GM18502 (cell line): ENCODE measurements at regions not wholly inside any gene's neighbourhood (a gene's known extent, or its start where the extent isn't known, plus 50 kb on each side); places are given as distances from the start of the nearest gene placed in this dataset.
"Not testable (repeated sequence)": the region's sequence is repeated elsewhere in the genome, so short reads cannot be mapped to it uniquely, and the experiment has no call there.

Experiments used
- ATAC-seq: cut with Tn5 transposase; IDR thresholded peaks from one replicate; pipeline ENCODE4 v1.9.1; 2021; ENCODE audit warnings: mild to moderate bottlenecking; ENCODE audit not compliant: unreplicated experiment, poor library complexity

DNA sequence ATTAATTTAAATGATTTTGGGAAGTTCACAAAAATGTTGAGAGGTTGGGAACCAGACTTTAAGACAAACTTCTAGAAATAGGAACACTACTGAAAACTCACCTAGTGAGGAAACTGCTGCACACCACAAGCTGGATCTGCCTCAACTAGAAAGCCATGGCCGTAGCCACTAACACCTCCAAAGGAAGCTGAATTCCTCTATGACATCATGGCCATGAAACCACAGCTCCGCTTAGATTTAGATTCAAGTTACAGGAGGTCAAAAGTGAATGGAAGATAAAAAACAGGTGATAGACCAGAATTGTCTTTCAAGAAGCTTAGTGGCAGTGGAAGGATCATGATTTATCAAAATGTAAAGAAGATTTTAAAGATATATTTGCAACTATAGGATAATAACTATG, 208.8 kb upstream of the ALG10 start:
- no peak for ATAC-seq

DNA sequence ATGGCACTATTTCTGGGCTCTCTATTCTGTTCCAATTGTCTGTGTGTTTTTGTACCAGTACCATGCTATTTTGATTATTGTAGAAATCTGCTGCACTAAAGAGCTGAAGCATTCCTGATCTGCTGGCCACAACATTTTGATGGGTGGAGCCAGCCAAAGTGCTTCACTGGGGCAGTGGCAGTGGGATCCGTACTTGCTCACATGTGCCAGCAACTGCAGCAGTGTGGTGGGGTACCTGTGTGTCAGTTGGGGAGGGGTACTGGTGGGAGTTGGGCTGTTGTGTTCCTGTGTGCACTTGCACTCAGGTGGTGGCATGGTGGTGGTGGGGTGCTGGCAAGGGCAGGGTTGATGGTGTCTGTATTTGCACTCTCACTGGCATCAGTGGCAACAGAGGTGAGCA, 204.6 kb upstream of the ALG10 start:
- no peak for ATAC-seq

DNA sequence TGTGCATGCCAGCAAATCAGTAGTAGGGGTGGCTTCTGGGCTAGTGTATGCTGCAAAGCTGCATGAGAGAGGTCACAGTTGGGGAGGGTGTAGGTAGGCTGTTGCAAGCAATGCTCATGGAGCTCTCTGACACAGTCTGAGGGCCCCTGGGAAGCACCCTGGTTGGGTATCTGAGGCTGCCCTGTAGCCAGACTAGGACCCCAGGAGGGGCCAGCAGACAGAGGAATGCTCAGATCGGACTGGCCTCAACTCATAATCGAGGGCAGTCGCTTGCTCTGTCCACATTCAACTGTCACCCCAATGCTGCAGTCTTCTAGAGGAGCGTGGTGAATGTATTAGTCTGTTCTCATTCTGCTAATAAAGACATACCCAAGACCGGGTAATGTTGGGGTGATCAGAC, 204.0 kb upstream of the ALG10 start:
- ATAC-seq: no peak

DNA sequence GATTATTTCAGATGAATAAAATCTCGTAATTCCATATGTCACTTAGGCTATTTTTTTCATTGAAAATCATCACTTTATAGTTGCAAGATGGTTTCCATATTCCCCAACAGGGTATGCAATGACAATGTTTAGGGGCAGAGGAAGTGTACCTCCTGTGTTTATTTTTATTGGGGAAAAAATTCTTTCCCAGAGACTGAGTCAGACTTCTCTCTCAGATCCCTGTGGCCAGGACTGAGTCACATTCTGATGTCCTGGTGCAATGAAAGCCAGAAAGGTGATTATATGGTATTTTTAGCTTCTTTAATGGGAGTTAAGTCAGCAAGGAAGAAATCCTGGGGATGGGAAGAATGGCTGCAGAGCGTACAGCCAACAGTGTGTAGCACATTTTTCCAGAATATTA, 196.9 kb upstream of the ALG10 start:
- ATAC-seq: no peak

DNA sequence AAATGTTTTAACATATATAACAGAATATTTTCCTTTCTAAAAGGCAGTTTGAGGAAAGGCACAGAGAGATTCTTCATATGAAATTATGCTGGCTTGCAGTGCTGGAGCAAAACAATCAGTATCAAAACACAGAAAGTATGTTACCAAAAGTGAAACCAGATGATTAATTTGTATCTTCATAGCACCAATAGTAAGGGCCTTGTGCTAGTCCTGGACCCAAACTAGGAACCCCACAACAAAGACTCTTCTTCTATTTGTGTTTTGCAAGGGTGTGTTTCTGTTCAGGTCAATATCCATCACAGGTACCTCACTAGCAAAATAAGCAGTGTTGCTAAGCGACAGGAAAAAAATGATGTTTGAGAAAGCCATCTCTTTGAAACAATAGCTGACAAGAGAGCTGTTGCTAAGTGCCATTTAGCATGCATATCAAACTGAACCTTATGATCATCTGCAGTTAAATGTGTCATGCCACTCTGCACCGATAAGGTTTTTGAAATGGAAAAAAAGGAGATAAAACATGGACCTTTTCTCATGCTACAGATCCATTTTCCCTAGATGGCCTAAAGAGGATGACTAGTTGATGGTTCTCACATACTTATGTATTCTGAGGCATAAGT, 196.2 kb upstream of the ALG10 start:
- ATAC-seq: no peak

DNA sequence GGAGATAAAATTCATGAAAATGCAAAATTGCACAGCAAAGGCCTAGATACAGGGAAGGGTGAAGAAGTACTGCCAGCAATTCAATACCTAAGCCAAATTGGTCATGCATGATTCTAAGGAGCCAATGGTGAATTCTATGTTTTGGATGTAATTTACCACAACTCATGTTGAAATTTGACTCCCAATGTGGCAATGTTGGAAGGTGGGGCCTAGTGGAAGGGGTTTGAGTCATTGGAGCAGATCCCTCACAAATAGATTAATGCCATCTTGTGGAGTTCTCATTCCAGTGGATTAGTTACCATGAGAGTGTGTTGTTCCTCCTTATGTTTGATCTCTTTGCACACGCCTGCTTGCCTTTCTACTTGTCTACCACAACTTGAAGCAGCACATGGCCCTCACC, 194.0 kb upstream of the ALG10 start:
- no peak for ATAC-seq

DNA sequence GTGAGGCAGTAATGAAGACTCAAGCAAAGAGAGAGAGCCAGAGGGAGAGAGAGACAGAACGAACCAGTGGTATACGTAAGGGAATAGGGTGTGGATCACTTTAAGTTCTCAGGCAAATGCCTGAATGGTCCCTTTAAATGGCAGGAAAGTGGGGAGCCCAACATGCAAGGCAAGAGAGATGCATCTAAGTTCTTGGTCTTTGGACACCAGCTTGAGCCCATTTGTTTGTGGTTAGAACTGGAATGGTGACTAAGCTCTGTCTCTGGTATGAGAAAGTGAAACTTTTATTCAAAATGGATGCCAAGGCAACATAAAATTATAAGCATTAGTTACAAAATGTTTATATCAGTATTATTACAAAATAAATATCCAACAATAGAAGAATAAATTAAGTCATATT, 192.2 kb upstream of the ALG10 start:
- ATAC-seq: no peak

DNA sequence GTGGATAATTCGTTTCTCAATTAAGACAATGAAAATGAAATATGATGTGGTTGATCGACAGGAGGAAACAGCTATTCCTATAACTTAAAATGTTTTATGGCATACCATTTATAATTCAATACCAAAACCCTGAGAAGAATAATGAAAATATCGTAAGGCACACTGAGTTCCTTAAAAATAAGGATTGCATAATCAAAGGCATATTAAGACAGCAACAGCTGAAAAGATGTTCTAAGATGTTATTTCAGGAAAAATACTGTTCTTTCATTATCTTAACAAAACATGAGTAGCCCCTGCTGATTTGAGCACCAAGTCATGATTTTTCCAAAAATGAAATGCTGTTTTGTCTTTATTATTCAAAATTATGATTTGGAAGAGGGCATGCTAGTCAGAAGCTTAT, 189.4 kb upstream of the ALG10 start:
- ATAC-seq: no peak

DNA sequence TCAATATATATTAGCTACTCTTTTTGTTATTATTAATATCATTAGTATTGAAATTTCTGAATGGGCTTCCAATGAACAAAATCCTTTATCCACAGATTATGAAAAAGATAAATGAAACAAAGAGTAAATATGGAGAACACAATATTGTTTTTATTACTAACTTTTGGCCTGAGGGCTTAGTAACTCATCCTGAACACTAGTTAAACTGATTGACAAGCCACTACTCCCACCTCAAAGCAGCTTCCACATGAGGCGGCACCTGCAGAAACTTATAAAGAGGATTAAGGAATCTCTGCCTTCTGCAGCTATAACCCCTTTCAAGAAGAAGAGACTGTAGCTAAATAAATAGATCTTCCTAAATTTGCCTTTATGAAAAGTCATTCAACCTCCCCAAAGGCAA, 187.6 kb upstream of the ALG10 start:
- ATAC-seq: no peak

DNA sequence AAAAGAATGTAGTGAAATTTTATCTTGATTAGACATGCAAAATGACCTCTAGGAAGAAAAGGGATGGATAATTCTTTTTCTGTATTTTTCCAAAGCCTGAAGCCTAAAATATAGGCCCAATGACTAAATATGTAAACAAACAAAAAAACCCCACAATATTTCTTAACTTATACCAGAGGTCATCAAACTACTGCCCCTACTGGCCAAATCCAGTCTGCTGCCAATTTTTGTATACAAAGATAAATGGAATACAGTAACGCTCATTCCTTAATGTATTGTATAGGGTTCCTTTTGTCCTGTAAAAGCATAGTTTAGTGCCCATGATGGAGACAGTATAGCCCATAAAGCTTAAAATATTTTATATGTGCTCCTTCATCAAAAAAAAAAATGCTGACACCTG, 145.7 kb upstream of the ALG10 start:
- ATAC-seq: no peak

DNA sequence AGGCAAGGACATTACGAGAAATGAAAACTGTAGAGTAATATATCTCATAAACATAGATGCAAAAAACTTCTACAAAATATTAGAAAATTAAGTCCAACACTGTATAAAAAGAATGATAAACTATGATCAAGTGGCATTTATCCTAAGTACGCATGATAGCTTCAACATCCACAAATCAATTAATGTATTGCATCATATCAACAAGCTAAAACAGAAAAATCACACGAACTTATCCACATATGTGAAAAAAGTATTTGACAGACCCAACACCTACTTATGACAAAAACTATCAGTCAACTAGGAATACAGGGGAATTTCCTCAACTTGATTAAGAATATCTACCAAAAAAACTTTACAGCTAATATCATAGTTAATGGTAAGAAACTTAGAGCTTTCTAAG, 129.9 kb upstream of the ALG10 start:
- ATAC-seq: no peak

DNA sequence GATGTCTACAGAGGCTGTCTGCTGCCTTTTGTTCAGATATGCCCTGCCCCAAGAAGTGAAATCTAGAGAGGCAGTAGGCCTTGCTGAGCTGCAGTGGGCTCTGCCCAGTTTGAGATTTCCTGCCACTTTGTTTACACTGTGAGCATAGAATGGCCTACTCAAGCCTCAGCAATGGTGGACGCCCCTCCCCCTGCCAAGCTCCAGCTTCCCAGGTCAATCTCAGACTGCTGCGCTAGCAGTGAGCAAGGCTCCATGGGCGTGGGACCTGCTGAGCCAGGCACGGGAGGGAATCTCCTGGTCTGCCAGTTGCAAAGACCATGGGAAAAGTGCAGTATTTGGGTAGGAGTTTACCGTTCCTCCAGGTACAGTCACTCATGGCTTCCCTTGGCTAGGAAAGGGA, 101.8 kb upstream of the ALG10 start:
- ATAC-seq: not testable (repeated sequence)

DNA sequence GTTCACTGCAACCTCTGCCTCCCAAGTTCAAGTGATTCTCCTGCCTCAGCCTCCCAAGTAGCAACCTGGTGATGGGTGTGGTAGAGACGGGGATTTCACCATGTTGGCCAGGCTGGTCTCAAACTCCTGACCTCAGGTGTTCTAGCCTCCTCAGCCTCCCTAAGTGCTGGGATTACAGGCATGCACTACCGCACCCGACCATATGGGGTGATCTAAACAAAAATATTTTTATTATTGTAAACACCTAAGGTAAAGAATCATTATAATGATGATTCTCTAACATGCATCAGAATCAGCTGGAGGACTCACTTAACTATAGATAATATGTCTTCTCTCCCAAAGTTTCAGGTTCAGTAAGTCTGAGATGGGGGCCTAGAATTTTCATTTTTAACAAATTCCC, 96.2 kb upstream of the ALG10 start:
- no peak for ATAC-seq

DNA sequence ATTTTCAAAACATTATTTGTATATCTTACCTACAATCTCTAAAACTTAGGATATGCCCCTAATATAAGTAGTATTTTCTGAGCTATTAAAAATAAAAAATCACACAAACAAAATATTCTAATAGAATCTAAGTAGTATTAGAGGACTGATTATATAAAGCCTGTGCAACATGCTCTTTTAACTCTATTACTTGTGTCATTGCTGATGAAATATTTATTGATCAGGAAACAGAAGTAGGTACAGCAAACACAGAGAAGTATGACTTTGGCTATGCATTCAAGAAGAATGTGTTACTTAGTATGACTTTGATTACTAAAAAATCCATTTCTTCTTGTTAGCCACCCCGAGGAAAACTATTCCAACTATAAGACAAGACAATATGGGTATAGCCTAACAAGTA, 84.6 kb upstream of the ALG10 start:
- ATAC-seq: not testable (repeated sequence)

DNA sequence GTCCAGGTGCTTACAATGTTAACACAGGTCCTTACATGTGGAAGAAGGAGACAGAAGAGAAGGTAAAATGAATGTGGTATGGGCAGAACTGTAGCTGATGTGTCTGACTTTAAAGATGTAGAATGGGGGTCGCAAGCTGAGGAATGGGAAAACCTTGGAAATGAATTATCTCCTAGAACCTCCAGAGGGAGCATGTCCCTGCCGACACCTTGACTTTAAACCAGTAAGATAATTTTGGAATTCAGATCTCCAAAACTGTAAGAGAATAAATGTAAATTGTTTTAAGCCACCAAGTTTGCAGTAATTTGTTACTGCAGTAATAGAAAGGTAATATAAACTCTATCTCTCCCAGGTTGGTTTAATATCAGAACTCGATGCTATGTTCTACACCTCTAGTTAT, 80.1 kb upstream of the ALG10 start:
- ATAC-seq: no peak

DNA sequence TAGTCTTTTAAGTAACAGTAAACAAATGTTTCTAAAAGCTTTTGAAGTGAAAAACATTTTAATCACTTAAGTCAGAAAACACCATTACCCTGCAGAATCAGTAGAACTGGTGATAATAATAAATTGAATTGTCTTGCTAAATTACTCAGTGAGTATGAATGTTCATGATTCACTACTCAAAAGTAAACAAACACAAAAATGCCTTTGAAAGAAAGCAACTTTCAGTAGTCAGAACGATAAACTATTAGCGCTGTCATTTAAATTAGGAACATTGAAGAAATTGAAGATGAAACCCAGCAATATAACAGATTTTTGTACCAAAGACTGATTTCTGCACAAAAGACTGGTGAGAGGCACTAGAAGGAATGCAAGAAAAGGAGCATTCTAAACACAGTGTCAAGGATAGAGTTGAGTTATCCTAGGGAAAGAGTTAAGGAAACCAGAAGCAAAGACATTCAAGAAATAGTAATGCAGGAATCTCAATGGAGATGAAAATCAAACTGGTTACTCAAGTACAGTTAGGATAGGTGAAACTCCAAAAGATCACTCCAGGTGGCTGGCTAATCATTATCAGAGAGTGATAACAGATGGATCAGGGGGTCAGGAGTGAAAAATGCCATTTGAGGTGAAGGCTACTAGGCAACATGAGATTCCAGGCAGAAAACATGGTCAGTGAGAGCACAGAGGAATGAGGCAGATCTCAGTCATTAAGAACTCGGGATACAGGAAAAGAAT, 77.4 kb upstream of the ALG10 start:
- no peak for ATAC-seq

DNA sequence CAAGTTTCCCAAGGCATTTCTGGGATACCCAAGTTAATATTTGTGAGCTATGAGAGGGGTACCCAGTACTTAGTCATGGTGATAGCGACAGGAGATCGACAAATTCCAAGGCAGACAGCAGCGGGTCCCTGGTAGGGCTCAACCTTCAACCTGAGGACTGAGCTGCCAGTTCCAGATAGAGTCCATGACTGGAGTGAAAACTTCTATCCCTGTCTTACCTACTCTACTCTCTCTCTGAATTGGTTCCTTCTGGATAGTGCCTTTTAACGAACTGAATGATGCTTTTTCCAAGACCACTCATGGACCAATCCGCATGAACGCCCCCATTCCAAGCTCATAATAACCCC, 76.9 kb upstream of the ALG10 start:
- ATAC-seq: no peak

DNA sequence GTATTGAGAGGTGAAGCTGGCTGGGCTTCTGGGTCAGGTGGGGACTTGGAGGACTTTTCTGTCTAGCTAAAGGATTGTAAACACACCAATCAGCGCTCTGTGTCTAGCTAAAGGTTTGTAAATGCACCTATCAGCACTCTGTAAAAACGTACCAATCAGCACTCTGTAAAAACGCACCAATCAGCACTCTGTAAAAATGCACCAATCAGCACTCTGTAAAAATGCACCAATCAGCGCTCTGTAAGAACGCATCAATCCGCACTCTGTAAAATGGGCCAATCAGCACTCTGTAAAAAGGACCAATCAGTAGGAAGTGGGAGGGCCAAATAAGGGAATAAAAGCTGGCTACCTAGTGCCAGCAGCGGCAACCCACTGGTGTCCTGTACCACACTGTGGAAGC, 56.1 kb upstream of the ALG10 start:
- not testable (repeated sequence) for ATAC-seq

DNA sequence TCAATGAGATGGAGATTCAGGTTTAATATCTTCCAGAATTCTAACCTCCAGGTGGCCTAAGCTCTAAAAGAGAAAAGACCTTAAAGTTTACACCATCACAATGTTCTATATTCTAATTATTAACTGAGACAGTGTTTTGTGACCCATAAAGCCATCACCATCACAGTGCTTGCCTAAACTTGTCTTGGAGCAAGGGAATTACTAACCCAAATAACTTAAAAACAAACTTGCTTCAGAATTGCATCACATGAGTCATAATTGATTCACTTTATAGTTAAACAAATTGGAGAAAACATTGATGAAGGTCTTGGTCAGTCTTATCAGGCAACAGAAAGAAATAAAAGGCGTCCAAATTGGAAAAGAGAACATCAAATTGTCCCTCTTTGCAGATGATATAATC, 54.5 kb upstream of the ALG10 start:
- ATAC-seq: no peak
